SK-N-SH treated with all-trans-retinoic acid at 6 μM for 48 hours (cell line): ENCODE measurements at regions not wholly inside any gene's neighbourhood (a gene's known extent, or its start where the extent isn't known, plus 50 kb on each side); places are given as distances from the start of the nearest gene placed in this dataset.

Experiments
- CSRNP3 ChIP-seq: fragments of 250-450 bp; sonication (Bioruptor Pico); IDR thresholded peaks from 2 replicates; pipeline ENCODE4 v1.5.1; 2021; ENCODE audit warnings: mild to moderate bottlenecking, moderate library complexity
- ISL1 ChIP-seq: fragments of 250-450 bp; sonication (Bioruptor Pico); IDR thresholded peaks from 2 replicates; pipeline ENCODE4 v2.1.2; 2022; ENCODE audit warnings: mild to moderate bottlenecking, moderate library complexity
- PATZ1 ChIP-seq: fragments of 250-450 bp; sonication (Bioruptor Pico); IDR thresholded peaks from 2 replicates; pipeline ENCODE4 v1.8.0; 2020; ENCODE audit warnings: mild to moderate bottlenecking, moderate library complexity, borderline replicate concordance
- PPARA ChIP-seq: fragments of 250-450 bp; sonication (Bioruptor Pico); IDR thresholded peaks from 2 replicates; pipeline ENCODE4 v1.5.0; 2020; ENCODE audit warnings: mild to moderate bottlenecking, borderline replicate concordance
- TOX ChIP-seq: fragments of 250-450 bp; sonication (Bioruptor Pico); IDR thresholded peaks from 2 replicates; pipeline ENCODE4 v1.8.0; 2021; ENCODE audit warnings: mild to moderate bottlenecking, moderate library complexity, borderline replicate concordance
- ZC3H10 ChIP-seq: fragments of 250-450 bp; sonication (Bioruptor Pico); IDR thresholded peaks from 2 replicates; pipeline ENCODE4 v1.5.1; 2021; ENCODE audit warnings: mild to moderate bottlenecking, moderate library complexity
- ZFP30 ChIP-seq: fragments of 450-650 bp; formaldehyde crosslinking; IDR thresholded peaks from 2 replicates; pipeline ENCODE4 v1.5.0; 2022; ENCODE audit warnings: mild to moderate bottlenecking, moderate library complexity
- ZNF70 ChIP-seq: fragments of 450-650 bp; formaldehyde crosslinking; IDR thresholded peaks from 2 replicates; pipeline ENCODE4 v1.5.0; 2020; ENCODE audit warnings: mild to moderate bottlenecking, moderate library complexity
- TF ChIP-seq, protein P1 (sequence below): fragments of 250-450 bp; sonication (Bioruptor Pico); IDR thresholded peaks from 2 replicates; pipeline ENCODE4 v1.5.1; 2020; ENCODE audit warnings: low read depth, mild to moderate bottlenecking, moderate library complexity
- TF ChIP-seq, protein P2 (sequence below): fragments of 250-450 bp; sonication (Bioruptor Pico); IDR thresholded peaks from 2 replicates; pipeline ENCODE4 v1.8.0; 2021; ENCODE audit warnings: low read depth, mild to moderate bottlenecking, moderate library complexity, borderline replicate concordance

DNA sequence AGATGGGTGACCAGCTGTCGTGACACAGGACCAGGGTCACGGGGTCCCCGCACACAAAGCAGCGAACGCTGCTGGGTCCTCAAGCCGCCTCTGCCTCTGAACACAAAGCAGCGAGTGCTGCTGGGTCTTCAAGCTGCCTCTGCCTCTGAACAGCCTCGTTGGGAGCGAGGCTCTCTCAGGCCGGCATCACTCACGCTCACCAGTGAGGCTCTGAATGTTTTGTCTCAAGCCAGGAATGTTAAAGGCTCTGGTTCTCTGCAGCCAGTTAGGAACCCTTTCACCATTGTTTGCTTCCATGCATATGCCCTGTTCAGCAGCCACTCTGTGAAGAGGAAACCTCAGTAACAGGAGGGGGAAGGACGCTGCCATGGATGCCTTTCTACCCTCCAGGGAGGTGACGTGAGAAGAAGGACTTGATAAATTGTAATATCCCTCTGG is 82.7 kb upstream of the TAF11L2 start:
- TF ChIP-seq ZFP30 (CRISPR knock-in tag): no peak
- TF ChIP-seq CSRNP3 (CRISPR knock-in tag): no peak
- TF ChIP-seq ZC3H10 (CRISPR knock-in tag): no peak
- TF ChIP-seq, protein P1, sequence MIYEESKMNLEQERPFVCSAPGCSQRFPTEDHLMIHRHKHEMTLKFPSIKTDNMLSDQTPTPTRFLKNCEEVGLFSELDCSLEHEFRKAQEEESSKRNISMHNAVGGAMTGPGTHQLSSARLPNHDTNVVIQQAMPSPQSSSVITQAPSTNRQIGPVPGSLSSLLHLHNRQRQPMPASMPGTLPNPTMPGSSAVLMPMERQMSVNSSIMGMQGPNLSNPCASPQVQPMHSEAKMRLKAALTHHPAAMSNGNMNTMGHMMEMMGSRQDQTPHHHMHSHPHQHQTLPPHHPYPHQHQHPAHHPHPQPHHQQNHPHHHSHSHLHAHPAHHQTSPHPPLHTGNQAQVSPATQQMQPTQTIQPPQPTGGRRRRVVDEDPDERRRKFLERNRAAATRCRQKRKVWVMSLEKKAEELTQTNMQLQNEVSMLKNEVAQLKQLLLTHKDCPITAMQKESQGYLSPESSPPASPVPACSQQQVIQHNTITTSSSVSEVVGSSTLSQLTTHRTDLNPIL (CRISPR knock-in tag): no peak
- TF ChIP-seq PPARA (CRISPR knock-in tag): no peak
- no peak for TF ChIP-seq ZNF70 (CRISPR knock-in tag)
- no peak for TF ChIP-seq ISL1
- no peak for TF ChIP-seq PATZ1
- TF ChIP-seq, protein P2, sequence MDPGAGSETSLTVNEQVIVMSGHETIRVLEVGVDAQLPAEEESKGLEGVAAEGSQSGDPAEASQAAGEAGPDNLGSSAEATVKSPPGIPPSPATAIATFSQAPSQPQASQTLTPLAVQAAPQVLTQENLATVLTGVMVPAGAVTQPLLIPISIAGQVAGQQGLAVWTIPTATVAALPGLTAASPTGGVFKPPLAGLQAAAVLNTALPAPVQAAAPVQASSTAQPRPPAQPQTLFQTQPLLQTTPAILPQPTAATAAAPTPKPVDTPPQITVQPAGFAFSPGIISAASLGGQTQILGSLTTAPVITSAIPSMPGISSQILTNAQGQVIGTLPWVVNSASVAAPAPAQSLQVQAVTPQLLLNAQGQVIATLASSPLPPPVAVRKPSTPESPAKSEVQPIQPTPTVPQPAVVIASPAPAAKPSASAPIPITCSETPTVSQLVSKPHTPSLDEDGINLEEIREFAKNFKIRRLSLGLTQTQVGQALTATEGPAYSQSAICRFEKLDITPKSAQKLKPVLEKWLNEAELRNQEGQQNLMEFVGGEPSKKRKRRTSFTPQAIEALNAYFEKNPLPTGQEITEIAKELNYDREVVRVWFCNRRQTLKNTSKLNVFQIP (CRISPR knock-in tag): no peak
- TF ChIP-seq TOX (CRISPR knock-in tag): no peak
